ENCODE measurements at regions not wholly inside any gene's neighbourhood (a gene's known extent, or its start where the extent isn't known, plus 50 kb on each side); places are given as distances from the start of the nearest gene placed in this dataset.

DNA sequence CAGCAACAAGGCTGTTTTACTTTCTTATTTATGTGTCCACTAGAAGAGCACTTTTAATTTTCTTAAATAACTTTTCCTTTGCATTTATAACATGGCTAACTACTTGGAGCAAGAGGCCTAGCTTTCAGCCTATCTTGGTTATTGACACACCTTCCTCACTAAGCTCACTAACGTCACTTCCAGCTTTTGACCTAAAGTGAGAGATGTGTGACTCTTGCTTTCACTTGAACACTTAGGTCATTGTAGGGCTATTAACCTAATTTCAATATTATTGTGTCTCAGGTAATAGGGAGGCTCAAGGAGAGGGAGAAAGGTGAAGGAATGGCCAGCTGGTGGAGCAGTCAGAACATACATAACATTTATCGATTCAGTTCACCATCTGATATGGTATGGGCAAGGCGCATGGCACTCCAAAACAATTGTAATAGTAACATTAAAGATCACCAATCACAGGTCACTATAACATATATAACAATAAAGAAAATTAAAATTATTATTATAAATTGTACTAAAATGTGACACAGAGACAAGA lies 95.0 kb upstream of the FAM20C start:
- Histone ChIP-seq H3K9me2 (ENCODE audit: insufficient read depth, low read length) (no peaks in the 10 kb centered on the region), H3F3A (ENCODE audit: insufficient read depth, low read length, poor library complexity, severe bottlenecking) (no peaks in the 10 kb centered on the region), H4K20me1 (ENCODE audit: insufficient read depth) (no peaks in the 10 kb centered on the region), H3K4me3 (ENCODE audit: low read length) (no peak overlapping the region), H3K79me2 (replicated peaks; ENCODE audit: insufficient read depth, low read length) (no peaks in the 10 kb centered on the region), H3K4me2 (ENCODE audit: low read length) (no peak overlapping the region), H3K27ac (ENCODE audit: low read length) (no peak overlapping the region), H3K9ac (ENCODE audit: low read length) (no peak overlapping the region), H3K36me3 (ENCODE audit: insufficient read depth, low read length) (no peaks in the 10 kb centered on the region), H3K27me3 (ENCODE audit: insufficient read depth, low read depth, low read length) (no peaks in the 10 kb centered on the region), H3K9me3 (ENCODE audit: low read length) (no peaks in the 10 kb centered on the region), H2AFZ (ENCODE audit: low read depth, low read length) (no peak overlapping the region)
- TF ChIP-seq EP300 (conservative IDR thresholded peaks at IDR 0.05; ENCODE audit: poor library complexity, severe bottlenecking) (no peak), SMC3 (conservative IDR thresholded peaks at IDR 0.05; ENCODE audit: poor library complexity) (no peak), REST (IDR thresholded peaks at IDR 0.05; ENCODE audit: borderline replicate concordance) (no peak), MXI1 (conservative IDR thresholded peaks at IDR 0.05; ENCODE audit: poor library complexity, severe bottlenecking) (no peak), EZH2 (IDR thresholded peaks at IDR 0.05; ENCODE audit: borderline replicate concordance, insufficient read depth, low read length, poor library complexity, severe bottlenecking) (no peak), CTCF (IDR thresholded peaks at IDR 0.05; ENCODE audit: poor library complexity, severe bottlenecking) (no peak), RAD21 (conservative IDR thresholded peaks at IDR 0.05) (no peak), TAF1 (IDR thresholded peaks at IDR 0.05; ENCODE audit: low read depth) (no peak), POLR2AphosphoS5 (IDR thresholded peaks at IDR 0.05) (no peak)

- Histone ChIP-seq H4K20me1 (ENCODE audit: insufficient read depth) (no peaks in the 10 kb centered on the region), H3K36me3 (ENCODE audit: insufficient read depth, low read length) (no peaks in the 10 kb centered on the region), H2AFZ (ENCODE audit: low read depth, low read length) (no peak overlapping the region), H3K27me3 (ENCODE audit: insufficient read depth, low read depth, low read length) (no peaks in the 10 kb centered on the region), H3K9me3 (ENCODE audit: low read length) (no peaks in the 10 kb centered on the region), H3K79me2 (replicated peaks; ENCODE audit: insufficient read depth, low read length) (no peaks in the 10 kb centered on the region), H3K9me2 (ENCODE audit: insufficient read depth, low read length) (no peaks in the 10 kb centered on the region), H3K9ac (ENCODE audit: low read length) (no peak overlapping the region), H3F3A (ENCODE audit: insufficient read depth, low read length, poor library complexity, severe bottlenecking) (no peaks in the 10 kb centered on the region), H3K4me2 (ENCODE audit: low read length) (no peak overlapping the region), H3K27ac (ENCODE audit: low read length) (no peak overlapping the region), H3K4me3 (ENCODE audit: low read length) (no peak overlapping the region)
- TF ChIP-seq RAD21 (conservative IDR thresholded peaks at IDR 0.05) (no peak), CTCF (IDR thresholded peaks at IDR 0.05; ENCODE audit: poor library complexity, severe bottlenecking) (no peak), SMC3 (conservative IDR thresholded peaks at IDR 0.05; ENCODE audit: poor library complexity) (no peak), REST (IDR thresholded peaks at IDR 0.05; ENCODE audit: borderline replicate concordance) (no peak), POLR2AphosphoS5 (IDR thresholded peaks at IDR 0.05) (no peak), MXI1 (conservative IDR thresholded peaks at IDR 0.05; ENCODE audit: poor library complexity, severe bottlenecking) (no peak), EP300 (conservative IDR thresholded peaks at IDR 0.05; ENCODE audit: poor library complexity, severe bottlenecking) (no peak), EZH2 (IDR thresholded peaks at IDR 0.05; ENCODE audit: borderline replicate concordance, insufficient read depth, low read length, poor library complexity, severe bottlenecking) (no peak), TAF1 (IDR thresholded peaks at IDR 0.05; ENCODE audit: low read depth) (no peak)
Measured at GRCh38 chr7:101146-102046, 91.0 kb upstream of the FAM20C start.

Data from neural cell (in vitro differentiated cells).